Lower leg skin (tissue), 3 donors: ENCODE measurements at regions not wholly inside any gene's neighbourhood (a gene's known extent, or its start where the extent isn't known, plus 50 kb on each side); places are given as distances from the start of the nearest gene placed in this dataset.

Experiments
- POLR2A ChIP-seq, 2 donors: fragments of 450-650 bp; IDR thresholded peaks; one replicate each; pipeline ENCODE4 v1.6.1; 2016 to 2017; ENCODE audit warnings: antibody characterized with exemption in 2 of 2, mild to moderate bottlenecking in 1 of 2, moderate library complexity in 1 of 2
- TF ChIP-seq, protein P1 (sequence below), 3 donors: fragments of 450-650 bp; IDR thresholded peaks; one replicate each; pipeline ENCODE4 v1.5.1; 2016; ENCODE audit warnings: antibody characterized with exemption in 3 of 3, mild to moderate bottlenecking in 3 of 3, moderate library complexity in 2 of 3

- TF ChIP-seq, protein P1, sequence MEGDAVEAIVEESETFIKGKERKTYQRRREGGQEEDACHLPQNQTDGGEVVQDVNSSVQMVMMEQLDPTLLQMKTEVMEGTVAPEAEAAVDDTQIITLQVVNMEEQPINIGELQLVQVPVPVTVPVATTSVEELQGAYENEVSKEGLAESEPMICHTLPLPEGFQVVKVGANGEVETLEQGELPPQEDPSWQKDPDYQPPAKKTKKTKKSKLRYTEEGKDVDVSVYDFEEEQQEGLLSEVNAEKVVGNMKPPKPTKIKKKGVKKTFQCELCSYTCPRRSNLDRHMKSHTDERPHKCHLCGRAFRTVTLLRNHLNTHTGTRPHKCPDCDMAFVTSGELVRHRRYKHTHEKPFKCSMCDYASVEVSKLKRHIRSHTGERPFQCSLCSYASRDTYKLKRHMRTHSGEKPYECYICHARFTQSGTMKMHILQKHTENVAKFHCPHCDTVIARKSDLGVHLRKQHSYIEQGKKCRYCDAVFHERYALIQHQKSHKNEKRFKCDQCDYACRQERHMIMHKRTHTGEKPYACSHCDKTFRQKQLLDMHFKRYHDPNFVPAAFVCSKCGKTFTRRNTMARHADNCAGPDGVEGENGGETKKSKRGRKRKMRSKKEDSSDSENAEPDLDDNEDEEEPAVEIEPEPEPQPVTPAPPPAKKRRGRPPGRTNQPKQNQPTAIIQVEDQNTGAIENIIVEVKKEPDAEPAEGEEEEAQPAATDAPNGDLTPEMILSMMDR (IDR thresholded peaks at IDR 0.05) = no peak
- no peak for TF ChIP-seq POLR2A (IDR thresholded peaks at IDR 0.05)
Observed at GRCh38 chr5:20678386-20678785, 690.4 kb upstream of the CDH18 start.
